OCI-LY1 (cell line): ENCODE measurements at regions not wholly inside any gene's neighbourhood (a gene's known extent, or its start where the extent isn't known, plus 50 kb on each side); places are given as distances from the start of the nearest gene placed in this dataset.

Source experiments
- CTCF ChIP-seq: fragments of 200-600 bp; sonication (generic), shearing (Covaris generic); IDR thresholded peaks from 2 replicates; pipeline ENCODE4 v1.5.1; 2017; ENCODE audit warnings: mild to moderate bottlenecking, antibody characterized with exemption, low read length, moderate library complexity, mixed read lengths
- EZH2 ChIP-seq: fragments of 200-600 bp; sonication (generic), shearing (Covaris generic); IDR thresholded peaks from 2 replicates; pipeline ENCODE4 v1.8.0; 2017; ENCODE audit warnings: borderline replicate concordance, mixed run types, mild to moderate bottlenecking, antibody characterized with exemption, low read length, moderate library complexity, mixed read lengths

- TF ChIP-seq CTCF = no peak
- TF ChIP-seq EZH2 = no peak
These were observed 90.1 kb upstream of the ABCC4 start for GRCh38 chr13:95391362-95391761.
